Testis (tissue), 2 donors: ENCODE measurements at regions not wholly inside any gene's neighbourhood (a gene's known extent, or its start where the extent isn't known, plus 50 kb on each side); places are given as distances from the start of the nearest gene placed in this dataset.

Source experiments
- POLR2A ChIP-seq: fragments of 450-650 bp; IDR thresholded peaks from one replicate; pipeline ENCODE4 v1.6.1; 2017; ENCODE audit warnings: antibody characterized with exemption, mild to moderate bottlenecking, moderate library complexity
- TF ChIP-seq, protein P1 (sequence below), 3 experiments: fragments of 450-650 bp in 2 of 3; fragments of 200-600 bp in 1 of 3; sonication (generic) in 1 of 3; IDR thresholded peaks; one replicate each; pipeline ENCODE4 v1.5.1; 2016 to 2019; ENCODE audit warnings: antibody characterized with exemption in 3 of 3, mild to moderate bottlenecking in 2 of 3, moderate library complexity in 1 of 3

DNA sequence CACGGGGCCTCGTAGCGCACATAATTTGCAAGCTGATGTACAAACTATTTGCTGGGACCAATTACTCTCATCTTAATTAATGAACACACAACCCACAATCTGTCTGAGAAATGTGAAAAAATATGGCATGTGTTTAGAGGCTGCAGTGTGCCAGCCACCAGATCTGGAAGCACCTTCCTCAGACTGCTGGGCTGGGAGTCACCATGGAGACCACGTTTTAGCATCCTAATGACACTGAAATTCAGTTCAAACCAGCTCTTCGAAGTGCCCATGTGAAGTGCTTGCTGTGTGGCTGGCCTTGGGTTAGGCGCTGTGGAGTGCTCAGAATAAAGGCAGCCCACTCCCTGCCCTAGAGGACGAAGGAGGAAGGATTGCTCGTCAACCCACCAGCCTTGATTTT is 482.4 kb downstream of the OMA1 start:
- no peak for TF ChIP-seq POLR2A
- TF ChIP-seq, protein P1, sequence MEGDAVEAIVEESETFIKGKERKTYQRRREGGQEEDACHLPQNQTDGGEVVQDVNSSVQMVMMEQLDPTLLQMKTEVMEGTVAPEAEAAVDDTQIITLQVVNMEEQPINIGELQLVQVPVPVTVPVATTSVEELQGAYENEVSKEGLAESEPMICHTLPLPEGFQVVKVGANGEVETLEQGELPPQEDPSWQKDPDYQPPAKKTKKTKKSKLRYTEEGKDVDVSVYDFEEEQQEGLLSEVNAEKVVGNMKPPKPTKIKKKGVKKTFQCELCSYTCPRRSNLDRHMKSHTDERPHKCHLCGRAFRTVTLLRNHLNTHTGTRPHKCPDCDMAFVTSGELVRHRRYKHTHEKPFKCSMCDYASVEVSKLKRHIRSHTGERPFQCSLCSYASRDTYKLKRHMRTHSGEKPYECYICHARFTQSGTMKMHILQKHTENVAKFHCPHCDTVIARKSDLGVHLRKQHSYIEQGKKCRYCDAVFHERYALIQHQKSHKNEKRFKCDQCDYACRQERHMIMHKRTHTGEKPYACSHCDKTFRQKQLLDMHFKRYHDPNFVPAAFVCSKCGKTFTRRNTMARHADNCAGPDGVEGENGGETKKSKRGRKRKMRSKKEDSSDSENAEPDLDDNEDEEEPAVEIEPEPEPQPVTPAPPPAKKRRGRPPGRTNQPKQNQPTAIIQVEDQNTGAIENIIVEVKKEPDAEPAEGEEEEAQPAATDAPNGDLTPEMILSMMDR (IDR thresholded peaks at IDR 0.05) = no peak
